GM21515 (cell line): ENCODE measurements at regions not wholly inside any gene's neighbourhood (a gene's known extent, or its start where the extent isn't known, plus 50 kb on each side); places are given as distances from the start of the nearest gene placed in this dataset.
"Not testable (repeated sequence)": the region's sequence is repeated elsewhere in the genome, so short reads cannot be mapped to it uniquely, and the experiment has no call there.

Experiments used
- ATAC-seq: cut with Tn5 transposase; IDR thresholded peaks from one replicate; pipeline ENCODE4 v1.9.1; 2021; ENCODE audit not compliant: unreplicated experiment

DNA sequence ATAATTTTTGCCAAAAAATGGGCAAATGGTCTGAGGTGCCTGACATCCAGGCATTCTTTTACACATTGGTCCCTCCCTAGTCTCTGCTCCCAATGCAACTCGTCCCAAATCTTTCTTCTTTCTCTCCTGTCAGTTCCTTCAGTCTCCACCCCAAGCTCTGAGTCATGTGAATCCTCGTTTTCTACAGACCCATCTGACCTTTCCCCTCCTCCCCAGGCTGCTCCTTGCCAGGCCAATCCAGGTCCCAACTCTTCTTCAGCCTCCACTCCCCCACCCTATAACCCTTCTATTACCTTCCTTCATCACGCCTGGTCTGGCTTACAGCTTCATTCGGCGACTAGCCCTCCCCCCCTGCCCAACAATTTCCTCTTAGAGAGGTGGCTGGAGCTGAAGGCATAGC, 55.3 kb downstream of the BBS10 start:
- not testable (repeated sequence) for ATAC-seq

DNA sequence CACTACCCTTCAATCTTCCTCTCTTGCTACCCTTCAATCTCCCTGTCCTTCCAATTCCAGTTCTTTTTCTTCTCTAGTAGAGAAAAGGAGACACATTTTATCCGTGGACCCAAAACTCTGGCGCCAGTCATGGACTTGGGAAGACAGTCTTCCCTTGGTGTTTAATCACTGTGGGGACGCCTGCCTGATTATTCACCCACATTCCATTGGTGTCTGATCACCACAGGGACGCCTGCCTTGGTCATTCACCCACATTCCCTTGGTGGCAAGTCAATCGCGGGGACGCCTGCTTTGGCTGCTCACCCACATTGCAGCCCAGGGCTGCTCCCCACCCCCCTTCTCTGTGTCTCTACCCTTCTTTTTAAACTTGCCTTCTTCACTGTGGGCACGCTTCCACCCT, 55.9 kb downstream of the BBS10 start:
- ATAC-seq: not testable (repeated sequence)

DNA sequence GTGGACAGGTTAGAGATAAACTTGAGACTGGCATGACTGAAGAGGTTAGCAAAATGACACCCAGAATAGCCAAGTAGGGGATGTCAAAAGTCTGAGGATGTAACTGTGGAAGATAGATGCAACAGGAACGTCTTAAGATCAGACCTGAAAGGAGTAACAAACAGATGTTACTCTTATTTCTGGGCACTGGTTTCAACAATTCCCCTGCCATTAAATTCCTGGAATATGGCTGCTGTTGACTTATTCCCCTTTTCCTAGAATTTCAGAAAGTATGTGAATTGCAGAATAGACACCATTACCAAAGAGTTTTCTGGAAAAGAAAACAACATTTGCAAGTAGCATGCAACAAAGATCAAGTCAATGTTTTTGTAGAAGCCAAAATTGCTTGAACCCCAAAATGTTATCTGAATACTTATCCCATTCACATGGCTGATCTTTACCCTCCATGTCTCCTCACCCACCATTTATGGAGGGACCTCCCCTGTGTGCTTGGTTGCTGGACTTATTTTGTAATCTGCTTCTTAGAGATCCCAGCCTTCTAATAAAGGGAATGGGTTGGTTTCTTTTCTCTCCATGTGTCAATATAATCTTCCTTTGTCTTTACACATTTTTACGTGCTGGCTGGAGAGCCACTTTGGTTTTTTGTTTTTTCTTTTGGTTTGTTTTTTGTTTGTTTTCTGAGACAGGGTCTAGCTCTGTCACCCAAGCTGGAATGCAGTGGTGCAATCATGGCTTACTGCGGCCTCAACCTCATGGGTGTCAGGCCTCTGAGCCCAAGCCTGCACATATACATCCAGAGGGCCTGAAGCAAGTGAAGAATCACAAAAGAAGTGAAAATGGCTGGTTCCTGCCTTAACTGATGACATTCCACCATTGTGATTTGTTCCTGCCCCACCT, 57.0 kb downstream of the BBS10 start:
- ATAC-seq: no peak

DNA sequence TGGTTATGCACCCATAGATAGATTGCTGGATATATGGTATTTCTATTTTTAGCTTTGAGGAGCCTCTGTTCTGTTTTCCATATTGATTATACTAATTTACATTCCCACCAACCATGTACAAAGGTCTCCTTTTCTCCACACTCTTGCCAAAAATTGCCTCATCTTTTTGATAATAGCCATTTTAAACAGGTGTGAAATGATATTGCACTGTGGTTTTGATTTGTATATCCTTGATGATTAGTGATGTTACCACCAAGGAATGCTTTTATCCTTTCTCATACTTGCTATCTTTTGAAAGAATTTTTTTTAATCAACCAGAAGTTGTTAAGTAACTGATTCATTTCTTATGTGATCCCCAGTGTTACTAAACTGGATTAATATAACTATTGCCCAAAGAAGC, 60.0 kb downstream of the BBS10 start:
- no peak for ATAC-seq

DNA sequence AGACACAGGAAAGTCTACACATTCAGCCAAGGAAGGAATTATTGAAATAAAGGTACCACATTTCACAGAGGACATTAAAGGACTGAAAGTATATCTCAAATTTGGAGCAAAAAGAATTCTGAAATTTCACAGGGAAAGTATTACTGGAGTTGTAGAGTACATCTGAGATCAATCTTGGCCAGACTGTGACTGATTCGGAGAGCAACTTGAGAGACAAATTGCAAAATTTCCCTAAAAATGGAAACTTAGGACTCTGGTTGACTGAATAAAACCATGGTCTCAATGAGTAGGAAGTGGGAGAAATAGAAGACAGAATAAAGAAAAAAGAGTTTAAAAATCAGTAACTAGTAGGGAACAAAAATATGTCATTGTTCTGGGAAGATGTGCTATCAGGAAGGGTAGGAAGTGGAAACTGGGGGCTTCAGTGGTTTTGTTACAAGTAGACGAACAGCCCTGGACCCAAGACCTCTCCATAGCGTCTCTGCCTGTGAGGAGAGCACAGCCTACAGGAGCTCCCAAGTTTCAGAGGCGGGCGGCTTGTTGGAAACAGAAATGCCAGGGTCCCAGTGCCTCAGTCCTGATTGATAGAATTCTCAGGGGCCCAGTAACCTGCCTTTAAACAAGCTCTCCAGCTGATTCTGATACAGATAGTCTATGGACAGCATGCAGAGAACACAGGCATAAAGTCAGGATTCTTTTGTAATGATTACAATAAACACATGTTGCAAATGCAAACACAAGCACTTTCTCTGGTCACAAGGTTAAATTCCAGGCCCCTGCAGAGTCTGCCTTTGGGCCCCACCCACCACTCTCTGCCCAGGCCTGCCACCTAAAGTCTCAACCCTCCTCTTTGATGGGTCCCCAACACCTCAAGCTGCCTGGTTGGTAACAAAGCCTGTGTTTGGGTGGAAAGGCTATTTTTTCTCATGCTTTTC, 63.1 kb downstream of the BBS10 start:
- ATAC-seq: no peak

DNA sequence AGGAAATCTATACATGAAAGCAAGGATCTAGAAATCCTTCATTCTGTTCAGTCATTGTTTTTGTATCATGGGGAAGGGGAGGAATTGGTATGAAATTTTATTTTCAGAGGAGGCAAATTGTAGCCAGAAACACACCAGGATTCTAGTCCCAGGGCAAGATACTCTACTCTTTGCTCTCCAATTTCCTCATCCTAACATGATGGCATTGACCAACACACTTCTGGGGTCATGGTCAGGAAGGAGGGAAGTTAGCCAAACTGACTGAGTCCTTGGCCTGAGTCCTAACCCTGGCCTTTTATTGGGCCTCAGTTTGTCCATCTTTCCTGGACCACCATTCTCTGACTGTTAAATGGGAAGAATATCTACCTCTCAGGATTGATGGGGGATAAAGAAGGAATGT, 65.5 kb downstream of the BBS10 start:
- ATAC-seq: no peak

DNA sequence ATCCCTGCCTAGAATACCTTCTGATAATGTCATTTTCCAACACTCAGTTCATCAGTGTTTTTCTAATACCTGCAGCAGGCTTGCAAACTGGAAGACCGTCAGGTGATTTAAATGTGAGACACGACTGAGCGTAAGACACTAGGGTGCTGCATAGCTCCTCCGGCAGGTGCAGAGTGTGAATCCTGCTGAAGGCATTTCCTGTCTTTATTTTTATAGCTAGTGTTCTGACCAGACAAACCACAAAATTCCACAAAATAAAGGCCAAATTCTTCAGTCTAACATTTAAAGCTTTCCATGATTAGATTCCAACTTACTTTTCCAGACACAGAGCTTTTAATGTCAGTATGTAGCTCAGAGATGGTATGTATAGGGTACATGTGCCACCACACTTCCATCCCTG, 70.7 kb downstream of the BBS10 start:
- ATAC-seq: no peak

DNA sequence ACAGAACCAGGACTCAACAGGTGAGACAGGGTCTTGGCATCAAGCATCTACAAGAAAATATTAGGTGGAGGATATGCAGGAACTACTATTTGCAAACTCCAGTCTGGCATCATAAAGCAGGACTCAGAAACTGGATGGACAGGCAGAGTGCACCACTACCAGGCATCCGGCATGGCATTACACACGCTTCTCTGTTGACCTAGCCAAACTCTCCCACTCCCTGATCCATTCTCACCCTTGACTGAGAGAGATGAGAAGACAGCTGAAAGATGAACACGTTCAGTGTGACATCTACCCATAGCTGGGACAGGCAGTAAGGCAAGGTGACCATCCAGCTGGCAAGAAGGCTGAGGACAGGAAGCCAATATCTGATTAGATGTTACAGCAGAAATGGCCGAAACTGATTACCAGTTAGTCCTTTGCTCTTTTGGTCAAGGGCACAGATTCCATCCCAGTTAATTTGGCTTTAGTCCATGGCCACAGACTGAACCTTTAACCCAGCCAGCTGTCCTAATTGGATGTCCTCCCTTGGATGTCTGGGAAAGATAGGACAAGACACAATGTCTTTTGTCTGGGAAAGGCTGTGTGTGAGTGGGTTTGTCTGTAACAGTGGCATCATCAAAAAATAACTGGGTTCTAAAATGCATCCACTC, 71.6 kb downstream of the BBS10 start:
- ATAC-seq: no peak

DNA sequence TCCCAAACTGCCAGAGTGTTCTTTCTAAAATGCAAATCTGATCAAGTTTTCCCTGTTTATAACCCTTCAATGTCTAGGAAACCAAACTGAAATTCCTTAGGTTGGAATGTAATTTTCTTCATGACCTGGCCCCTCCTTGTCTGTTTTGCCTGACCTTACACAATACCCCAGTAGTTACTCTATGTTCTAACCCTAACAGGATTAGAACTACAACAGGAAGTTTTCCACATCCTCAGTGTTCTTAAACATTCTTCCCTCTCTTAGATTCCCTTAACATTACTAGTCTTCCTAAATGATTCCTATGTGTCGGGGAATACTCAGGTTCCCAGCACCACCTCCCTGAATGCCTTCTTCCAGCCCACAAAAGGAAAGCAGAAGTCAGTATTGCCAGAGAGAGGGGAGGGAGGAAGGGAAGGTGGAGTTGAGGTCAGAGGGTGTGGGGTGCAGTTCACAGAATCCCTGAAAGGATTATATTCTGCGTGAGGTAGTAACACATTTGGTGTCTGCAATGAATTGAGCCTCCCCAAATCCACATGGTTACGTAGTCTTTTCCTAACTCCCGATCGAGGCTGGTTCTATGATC, 72.6 kb downstream of the BBS10 start:
- no peak for ATAC-seq

DNA sequence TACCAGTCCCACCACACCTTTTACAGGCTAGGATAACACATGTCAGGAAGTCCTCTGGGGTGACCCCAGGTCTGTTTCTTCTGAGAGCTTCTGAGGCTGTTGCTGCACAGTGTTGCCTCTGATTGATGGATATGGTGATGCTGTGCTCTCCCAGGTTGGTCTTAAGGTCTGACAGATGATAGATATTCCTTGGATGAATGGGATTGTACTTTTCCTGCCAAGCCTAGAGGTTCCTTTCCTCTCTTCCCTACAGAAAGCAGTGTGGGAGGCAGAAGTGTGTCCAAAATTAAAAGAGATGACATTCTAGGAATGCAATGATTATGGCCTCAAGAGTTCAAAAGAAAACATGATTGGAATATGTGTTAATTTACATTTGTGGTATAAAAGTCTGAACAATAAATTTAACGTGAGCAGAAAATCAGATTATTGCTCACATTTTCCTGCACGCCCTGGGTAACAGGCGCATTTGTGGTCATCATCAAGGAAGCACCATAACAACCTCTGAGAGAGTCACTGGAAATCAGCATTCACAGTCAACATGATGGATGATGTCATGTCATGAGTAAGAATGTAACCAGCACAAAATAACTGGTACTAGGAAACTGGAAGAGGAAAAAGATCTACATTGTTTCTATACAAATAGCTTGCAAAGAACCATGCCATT, 73.7 kb downstream of the BBS10 start:
- no peak for ATAC-seq

DNA sequence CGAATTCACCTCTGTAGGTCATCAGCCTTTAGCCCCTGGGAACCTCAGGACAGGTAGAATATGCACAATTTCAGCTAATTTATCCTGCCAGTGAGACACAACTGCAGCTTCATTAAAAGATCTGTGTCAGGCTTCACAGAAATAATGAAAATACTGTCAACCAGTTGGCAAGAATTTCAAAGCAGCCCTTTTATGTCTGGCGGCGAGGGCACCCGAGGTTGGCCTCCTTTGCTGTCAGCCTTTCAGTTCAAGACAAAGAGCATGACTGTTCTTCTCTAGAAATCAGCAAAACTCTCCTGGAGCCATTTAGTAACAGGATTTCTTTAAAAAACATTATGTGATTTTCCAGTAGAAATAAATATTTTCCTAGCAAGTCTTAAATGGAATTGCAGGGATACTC, 75.9 kb downstream of the BBS10 start:
- no peak for ATAC-seq

DNA sequence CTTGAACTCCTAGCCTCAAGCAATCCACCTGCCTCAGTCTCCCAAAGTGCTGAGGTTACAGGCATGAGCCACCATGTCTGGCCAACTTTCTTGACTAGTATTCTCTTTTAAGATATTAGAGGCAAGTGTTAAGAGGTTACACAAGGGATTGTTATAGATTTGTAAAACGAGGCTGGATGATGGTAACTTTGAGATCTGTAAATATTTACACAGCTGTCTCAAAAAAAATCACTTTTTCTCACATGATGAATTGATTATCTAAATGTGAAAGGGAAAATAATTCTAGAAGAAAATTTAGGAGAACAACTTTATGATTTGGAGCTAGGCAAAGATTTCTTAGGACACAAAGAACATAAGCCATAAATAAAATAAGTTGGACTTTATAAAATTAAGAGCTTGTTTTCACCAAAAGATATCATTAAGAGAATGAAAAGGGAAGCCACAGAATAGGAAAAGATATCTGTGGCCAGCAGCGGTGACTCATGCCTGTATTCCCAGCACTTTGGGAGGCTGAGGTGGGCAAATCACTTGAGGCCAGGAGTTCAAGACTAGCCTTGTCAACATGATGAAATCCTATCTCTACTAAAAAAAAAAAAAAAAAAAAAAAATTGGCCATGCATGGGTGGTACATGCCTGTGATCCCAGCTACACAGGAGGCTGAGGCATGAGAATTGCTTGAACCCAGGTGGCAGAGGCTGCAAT, 77.4 kb downstream of the BBS10 start:
- ATAC-seq: no peak

DNA sequence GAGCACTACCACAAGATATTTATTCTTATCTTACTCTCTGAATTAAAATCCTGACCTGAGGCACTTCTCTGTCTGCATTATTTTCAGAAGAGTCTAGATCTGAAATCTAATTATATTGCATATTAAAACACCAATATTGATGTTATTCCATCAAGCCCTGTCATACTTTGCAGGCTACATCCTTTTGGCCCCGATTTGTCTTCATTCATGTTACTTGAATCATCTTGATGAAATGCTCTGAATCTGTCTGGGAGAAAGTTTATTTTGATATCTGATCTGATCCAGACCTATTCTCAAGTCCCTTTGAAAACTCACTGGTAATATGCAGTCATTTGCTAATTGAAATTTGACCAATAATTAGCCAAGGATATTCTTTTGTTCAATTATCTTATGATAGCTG, 79.9 kb downstream of the BBS10 start:
- ATAC-seq: no peak

DNA sequence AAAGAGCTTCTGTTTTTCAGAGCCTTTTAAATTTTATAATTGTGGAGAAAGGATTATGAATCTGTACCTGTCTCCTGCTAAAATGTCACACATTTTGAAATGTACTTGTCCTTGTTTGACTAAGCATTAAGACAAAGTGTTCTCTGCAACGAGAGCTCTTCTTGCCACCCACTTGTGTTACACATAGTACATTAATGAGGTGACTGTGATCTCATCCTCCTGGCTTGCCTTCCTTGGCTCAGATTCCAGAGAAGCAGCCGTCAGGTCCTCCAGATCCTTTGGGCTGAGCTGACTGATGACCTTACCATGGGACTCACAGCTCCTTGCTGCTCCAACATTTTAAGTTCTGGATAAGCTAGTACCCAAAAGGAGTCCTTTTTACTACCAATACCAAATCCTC, 81.4 kb downstream of the BBS10 start:
- no peak for ATAC-seq

DNA sequence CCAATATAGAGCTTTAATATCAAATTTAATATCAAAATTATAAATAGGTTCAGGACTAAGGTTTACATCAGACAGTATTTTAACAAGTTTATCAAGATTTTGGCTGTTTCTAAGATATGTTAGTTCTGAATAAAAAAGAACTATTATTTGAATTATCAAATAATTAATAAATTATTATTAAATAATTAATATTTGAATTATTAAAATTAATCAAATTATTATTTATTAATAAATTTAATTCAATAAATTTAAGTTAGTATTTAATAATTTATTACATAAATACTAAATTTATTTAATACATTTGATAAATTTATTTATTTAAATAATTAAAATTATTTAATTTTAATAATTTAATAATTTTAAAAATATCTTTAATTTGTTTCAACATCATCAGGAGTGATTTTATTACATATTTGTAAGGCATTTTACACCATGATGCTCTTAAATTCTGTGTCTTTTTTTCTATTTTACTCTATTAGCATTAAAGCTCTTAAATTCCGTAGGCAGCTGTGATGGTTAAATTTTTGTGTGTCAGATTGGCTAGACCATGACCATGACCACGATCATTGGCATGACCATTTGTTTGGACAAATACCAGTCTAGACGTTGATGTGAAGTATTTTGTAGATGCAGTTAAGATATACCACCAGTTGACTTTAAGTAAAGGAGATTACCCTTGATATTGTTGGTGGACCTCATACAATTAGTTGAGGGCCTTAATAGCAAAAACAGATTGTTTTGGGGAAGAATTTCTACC, 82.6 kb downstream of the BBS10 start:
- no peak for ATAC-seq

DNA sequence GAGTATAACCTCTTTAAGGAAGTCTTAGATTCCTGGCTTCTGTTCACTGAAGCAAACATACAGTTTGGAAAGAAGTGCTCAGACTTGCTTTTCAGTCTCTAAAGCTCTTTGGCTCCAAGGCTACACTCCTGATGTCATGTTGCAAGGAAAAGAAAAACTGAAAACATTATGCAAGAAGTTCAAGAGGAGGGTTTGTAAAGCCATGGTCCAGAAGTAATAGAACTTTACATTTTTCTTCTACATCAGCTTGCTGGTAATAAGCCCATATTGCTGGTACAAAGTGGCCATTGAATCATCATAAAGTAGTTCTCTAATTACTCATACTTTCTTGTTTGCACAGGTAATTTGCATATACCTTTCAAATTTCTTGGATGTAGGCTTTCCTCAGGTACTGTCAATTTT, 83.6 kb downstream of the BBS10 start:
- no peak for ATAC-seq

DNA sequence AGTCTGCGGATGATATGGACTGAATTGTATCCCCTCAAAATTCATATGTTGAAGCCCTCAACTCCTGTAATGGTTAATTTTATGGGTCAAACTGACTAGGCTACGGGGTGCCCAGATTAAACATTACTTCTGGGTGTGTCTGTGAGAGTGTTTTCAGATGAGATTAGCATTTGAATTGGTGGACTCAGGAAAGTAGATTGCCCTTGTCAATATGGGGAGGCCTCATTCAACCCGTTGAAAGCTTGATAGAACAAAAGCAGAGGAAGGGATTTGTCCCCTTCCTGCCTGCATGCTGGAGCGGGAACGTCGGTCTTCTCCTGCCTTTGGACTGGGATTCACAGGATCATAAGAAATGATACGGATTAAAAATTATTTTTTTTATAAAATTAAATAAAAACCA, 84.5 kb downstream of the BBS10 start:
- no peak for ATAC-seq

DNA sequence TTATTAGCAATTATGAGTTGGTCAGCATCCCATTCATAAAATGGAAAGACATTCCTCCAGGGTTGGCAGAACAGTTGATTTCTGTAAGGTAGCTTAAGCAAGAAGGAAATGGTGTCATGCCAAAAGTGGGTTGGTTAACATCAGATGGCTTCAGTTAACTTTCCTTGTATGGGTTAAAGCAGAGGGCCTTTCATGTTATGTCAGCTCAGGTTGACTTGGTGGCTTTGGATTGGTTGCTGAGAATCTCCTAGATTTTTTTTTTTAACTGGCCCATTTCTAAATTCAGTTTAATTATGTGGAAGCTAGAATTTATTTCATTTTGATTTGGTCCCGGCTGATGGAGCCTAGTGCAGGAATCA, 87.8 kb downstream of the BBS10 start:
- no peak for ATAC-seq

DNA sequence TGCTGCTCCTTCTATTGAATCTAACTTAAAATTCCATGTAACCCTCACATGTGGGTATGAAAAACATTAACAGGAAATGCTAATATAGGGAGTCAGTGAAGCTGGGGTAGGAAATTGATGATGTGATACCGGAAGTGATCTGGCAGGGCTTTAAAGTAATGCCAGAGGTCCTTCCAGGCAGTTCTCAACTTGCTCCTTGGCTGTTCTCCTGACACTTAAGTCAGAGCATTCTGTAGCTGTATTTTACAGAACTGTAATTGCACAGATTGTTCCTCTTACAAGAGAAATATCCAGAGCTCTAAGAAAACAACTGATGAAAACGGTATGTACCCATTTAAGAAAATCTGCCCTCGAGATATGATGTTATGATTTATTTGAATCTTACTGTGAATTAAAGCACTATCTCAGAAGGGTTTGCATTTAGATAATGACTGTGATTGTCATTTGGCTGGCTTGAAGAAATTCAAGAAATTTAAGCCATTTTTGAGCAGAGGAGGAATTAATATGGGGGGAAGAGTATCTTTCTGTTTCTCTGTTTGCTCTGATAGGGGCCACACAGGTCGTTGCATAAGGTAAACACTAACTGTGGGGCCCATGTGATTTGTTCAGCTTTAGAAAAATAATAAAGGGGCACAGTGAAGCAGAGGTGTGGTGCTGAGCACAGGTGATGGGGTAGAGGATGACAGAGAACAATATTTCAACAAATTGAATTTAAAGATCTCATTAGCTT, 88.4 kb downstream of the BBS10 start:
- no peak for ATAC-seq
